NCI-H2107 (cell line): ENCODE measurements at regions not wholly inside any gene's neighbourhood (a gene's known extent, or its start where the extent isn't known, plus 50 kb on each side); places are given as distances from the start of the nearest gene placed in this dataset.

Source experiments
- DNase-seq: peaks from one replicate; lab custom pipeline; 2025; lab: John Stamatoyannopoulos, UW

DNA sequence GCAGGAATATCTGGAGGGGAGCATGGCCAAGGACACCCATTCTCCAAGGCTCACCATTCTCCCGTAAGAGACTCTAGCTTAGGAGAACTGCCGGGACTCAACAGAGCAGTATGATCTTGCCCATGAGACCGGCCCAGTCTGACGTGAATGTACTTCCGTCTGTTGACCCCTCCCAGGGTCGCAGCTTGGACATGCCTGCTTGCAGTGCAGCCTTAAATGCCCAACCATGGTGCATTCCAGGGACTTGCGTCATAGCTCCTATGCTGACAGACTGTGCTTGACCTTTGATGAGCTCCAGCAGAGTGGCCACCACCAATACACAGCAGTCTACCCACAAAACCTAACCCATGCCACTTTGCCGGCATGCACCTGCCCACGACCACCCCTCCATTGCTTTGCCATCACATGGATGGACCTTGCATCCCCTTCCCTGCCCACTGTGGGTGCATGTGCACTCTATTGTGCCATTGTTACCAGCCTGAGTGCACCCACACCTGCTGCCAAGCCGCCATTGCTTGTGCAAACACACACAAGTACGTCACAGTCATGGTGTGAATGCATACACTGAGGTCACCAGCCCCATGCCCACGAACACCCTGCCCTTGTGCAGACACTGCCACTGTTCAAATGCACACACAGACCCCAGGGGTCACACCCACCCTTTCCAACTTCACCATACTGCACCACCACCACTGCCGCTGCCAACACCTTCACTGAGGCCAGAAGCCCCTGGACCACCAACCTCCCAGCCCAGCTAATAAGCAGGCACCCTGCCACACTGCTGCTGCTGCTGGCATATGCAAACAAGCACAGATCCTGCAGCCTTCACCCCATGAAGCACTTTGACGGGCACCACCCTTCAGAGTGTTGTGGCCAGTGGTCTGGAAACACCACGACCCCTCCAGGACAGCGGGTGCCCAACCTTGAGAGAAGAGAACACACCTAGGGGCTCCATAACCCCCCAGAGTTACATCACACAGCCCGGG, 1141.3 kb downstream of the BRINP3 start:
- DNase-seq, result no peak

DNA sequence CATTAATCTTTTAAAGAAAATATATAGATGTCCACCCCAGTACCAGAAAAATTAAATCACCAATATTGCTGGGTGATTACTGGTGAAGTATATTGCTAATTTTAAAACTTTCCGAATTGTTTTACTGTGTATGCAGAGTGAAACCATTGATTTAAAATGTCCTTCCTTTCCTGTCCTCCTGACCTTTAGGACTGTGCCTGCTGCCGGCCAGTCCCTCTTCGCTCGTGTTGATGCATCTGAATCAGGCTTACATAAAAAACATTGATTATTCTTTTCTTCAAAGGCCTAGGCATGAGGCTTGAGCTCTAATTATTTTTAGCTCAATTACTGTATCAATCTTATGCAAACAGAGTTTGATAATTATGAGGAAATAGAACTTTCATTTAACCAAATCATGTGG, 1128.1 kb downstream of the BRINP3 start:
- DNase-seq, result no peak

- no peak for DNase-seq
These were observed 1126.6 kb downstream of the BRINP3 start for GRCh38 chr1:189350983-189351616.

DNA sequence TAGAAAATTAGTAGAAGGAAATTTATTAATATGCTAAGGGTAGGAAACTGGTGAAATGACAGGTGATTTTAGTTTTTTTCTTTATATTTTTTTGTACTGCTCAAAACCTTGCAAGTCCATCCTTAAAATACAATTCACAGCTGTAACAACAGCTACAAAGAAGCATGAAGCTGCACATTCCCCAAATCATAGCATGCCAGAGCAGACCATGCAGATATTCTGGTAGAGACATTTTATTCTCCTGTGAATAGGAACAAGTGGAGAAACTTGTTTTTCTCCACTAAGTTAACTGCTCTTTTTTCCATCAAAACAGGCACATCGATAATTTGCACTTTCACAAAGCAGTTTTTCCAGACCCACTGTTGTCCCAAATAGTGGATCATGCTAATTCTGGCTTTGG, 1125.7 kb downstream of the BRINP3 start:
- DNase-seq, result no peak

- no peak for DNase-seq
These were observed 1121.5 kb downstream of the BRINP3 start for GRCh38 chr1:189356206-189356605.

DNA sequence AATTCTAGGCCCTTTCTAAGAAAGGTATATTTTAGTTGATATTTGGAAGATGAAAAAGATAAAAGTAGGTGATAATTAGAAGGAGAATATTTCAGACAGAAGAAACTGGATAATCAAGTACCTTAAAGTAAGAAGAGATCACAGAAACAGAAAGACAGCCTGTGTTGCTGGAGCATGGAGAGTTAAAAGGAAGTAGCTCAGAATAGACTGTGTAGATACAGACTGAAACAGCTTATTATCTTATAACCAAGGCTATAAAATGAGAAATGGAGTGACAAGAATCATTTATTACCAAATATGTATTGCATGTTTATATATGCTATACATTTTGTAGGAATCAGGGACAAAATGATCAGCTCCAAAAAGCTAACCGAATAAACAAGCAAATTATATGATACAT, 1120.3 kb downstream of the BRINP3 start:
- DNase-seq, result no peak

DNA sequence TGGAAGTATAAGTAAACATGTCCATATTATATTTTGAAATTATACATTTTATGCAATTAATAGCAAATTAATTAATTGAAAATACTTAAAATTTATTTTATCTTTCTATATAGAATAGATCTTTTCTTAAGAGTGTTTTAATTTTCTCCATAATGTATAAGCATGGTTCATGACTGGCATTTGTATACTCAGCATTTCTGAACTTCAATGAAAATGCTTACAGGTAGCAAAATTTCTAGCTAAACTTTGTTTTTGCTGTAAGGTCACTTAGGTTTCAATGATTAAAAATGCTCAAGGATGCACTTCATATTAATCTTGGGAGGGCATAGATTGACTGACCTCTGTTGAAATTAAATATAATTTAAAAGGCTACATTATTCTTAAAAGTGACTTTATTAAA, 1108.1 kb downstream of the BRINP3 start:
- no peak for DNase-seq

- DNase-seq, result no peak
These were observed 1102.8 kb downstream of the BRINP3 start for GRCh38 chr1:189374816-189375215.

GRCh38 chr1:189405419-189405818, 1072.2 kb downstream of the BRINP3 start:
- no peak for DNase-seq

GRCh38 chr1:189409774-189410173, 1067.9 kb downstream of the BRINP3 start:
- DNase-seq, result no peak

DNA sequence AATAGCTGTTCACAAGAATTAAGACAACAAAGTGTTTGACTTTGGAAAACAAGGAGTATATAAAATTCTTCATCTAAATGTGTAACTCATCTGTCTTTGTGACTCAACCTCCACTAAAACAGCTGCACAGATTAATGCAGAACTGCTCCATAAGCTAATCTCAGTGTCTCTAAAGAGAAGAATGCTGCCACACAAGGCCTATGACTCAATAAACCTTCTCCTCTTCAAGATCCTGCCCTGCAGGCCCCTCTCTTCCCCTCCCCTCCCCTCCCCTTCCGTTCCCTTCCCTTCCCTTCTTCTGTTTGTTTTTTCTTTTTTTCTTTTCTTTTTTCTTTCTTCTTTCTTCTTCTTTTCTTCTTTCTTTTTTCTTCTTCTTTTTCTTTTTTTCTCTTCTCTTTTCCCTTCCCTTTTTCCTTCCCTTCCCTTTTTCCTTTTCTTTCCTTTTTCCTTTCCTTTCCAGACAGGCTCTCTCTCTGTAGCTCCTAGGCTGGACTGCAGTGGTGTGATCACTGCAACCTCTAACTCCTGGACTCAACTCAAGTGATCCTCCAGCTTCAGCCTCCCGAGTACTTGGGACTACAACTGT, 1052.8 kb downstream of the BRINP3 start:
- DNase-seq, result no peak

DNA sequence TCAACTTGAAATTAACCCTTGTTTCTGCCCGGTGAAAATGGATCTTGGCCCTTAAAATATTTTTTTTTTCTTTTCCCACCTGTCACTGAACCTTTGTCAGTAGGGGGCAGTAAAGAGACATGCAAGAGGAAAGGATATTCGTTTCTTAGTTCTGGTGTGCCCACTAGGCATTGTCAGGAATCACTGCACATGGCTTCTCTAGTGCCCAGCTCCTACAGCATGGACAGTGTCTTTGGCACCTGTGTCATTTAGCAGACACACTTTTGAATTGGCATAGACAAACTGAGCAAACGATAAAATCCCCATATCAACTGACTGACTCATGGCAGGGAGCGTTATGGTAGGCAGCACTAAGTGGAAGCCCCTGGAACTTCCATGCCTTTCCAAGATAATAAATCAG, 1048.1 kb downstream of the BRINP3 start:
- no peak for DNase-seq

DNA sequence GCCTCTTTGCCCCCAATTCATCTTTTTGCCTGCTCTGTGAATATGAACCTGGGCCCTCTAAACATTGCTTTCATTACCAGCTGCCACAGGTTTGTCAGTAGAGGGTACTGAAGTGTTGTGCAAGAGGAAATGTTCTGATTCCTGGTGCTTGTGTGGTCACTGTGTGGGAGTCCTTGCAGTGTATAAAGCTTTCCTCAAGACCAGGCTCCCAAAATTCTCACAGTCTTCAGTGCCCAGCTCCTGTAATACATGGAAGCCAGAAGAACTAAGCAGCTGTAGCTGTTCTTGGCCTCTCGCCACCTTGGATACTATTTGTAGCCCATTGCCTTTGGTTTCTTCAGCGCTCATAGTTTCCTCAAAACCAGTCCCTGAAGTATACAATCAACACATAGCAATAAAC, 1046.2 kb downstream of the BRINP3 start:
- no peak for DNase-seq

DNA sequence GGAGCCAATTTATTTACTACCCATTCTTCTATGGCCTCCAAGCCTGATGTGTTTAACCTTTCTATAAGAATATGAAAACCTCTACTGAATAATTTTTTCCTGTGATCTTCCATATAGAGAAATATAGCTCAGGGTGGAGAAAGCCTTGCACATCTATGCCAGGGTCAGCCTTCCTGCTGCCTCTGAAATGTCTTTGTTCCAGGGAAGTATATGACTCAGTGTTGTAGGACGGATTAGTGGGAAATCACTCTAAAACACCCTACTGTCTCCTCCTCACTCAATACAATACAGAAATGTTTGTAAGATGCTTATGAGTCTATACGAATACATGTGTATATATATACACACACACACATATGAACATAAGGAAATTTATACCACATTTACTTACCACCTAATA, 1044.9 kb downstream of the BRINP3 start:
- DNase-seq, result no peak

DNA sequence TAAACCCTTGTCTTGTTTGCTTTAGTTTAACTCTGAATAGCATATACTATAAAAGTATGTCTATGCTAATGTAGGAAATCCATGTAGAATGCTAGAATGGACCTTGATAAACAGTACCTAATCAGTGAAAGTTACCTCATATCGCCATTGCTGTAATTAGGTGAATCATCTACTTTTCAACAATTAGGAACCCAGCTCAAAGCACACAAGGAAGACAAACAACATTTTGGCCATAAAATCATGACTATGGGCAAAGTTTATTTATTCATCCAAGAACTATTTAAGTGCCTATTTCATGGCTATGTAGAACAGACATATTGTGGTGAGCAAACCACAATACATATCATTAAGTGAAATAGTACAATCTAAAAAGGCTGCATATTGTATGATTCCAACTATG, 1043.2 kb downstream of the BRINP3 start:
- no peak for DNase-seq

DNA sequence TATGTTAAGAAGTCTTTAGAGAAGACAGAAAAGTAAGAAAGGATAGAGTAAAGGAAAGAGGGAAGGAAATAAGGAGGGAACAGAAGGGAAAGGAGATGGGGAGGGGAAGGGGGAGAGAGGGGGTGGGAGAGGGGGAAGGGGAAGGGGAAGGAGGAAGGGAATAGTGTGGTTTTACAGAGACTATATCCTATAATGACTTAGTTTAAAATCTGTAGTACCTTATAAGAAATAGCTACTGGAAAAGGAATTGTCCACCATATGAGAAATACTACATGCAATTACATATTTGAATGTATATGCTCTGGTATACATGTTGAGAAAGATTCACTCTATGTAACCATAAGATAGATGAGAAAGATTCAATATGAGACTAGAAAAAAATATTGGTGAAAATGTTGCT, 1042.3 kb downstream of the BRINP3 start:
- no peak for DNase-seq

DNA sequence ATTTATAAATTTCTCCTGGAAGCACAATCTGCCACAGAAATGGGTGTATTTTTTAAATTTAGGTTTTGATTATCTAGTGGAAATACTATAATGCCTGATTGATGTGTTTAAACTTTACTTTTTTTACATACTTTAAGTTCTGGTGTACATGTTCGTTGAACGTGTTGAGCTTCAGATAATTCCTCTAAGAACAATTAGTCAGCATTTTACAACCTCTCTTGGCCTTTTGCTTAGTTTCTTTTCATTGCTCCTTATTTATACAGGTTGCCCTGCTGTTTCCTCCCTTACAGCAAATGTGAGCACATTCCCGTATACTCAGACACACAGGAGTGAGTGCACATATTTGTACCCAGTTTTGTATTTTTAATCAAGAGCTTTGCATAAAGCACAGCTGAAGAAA, 1038.9 kb downstream of the BRINP3 start:
- DNase-seq, result no peak

DNA sequence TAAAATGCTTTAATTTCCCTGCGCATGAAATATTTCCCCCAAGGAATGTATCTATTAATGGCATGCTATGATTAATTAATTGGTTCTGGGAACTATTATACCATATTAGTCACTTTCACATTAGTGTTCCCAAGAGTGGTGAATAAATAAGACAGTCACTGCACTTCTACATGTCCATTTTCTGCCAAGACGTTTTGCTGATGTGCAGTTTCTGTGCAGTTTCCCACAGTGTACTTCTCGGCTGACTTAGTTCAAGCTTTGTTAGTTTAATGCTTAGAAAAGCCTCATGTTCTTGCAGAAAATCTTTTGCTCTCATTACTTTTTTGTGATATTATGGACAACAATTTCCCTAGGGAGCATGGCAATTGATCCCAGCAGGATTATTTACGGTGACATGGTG, 1014.5 kb downstream of the BRINP3 start:
- no peak for DNase-seq

DNA sequence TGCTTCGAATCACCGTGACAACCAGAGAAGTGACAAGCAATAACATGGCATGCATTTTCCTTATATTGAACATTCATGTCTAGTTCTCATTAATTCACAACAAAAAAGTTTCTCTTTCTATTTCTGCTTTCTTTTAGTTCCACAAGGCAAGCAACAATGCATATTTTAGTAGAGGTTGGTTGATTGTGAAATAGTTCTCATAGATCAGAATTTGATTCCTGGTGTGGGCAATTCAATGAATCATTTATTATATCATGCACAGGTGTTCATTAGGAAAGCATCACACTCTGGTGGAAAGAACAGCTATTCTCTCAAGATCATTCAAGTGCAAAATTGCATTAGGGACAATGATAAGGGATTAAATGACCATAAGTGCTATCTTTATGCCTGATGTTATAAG, 980.9 kb downstream of the BRINP3 start:
- DNase-seq, result no peak

- no peak for DNase-seq
These were observed 977.9 kb downstream of the BRINP3 start for GRCh38 chr1:189499736-189500135.

DNA sequence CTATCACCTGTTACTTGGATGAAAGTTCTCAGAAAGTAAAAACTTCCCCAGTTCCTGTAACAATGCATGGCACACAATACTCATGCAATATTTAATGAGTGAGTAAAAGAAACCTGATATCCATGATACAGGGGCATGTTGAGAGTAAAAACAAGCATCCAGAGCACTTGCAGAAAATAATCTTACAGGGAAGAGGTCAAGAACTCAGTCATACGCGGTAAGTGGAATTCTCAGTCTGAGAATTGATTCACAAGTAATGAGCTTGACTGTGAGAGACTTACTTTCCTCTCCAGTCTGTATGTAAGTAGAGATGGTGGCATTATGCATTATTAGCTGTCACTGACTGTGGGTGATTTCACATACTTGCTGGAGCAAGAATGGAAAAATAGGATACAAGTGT, 976.9 kb downstream of the BRINP3 start:
- DNase-seq, result no peak

DNA sequence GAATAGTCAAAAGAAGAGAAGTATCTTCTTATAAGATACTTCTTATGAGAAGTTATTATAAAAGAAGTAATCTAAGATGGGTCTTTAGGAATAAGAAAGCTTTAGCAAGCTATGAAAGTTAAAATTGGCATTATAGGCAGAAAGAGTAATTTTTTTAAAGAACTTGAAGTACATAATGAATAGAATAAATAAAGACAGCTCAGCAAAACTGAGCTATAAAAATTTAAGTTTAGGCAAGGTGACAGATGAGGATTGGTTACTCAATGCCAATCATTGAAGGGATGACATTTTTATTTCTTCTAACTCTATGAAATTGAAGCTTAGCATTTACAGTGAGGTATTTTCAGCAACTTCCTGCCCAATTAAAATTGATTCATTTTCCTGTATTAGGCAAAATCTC, 966.8 kb downstream of the BRINP3 start:
- no peak for DNase-seq

DNA sequence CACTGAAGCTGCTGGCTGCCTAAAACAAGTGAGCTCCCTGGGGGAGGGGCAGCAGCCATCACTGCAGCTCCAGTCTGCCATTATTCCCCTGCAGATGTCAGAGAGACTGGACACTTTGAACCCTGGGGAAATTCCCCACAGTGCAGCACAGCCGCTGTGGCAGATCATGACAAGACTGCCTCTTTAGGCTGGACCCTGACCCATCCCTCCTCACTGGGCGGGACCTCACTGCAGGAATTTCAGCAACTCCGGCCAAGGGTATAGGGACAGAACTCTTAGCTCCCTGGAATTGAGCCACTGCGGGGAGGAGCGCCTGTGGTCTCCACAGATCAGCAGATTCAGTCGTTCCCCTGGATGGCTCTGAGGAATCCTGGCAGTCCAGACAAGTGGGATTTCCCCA, 964.6 kb downstream of the BRINP3 start:
- no peak for DNase-seq
